K562 (cell line): ENCODE measurements at regions not wholly inside any gene's neighbourhood (a gene's known extent, or its start where the extent isn't known, plus 50 kb on each side); places are given as distances from the start of the nearest gene placed in this dataset.

Source experiments
- CEBPB ChIP-seq: fragments of 450-650 bp; IDR thresholded peaks from 2 replicates; pipeline ENCODE4 v1.6.1; 2016; ENCODE audit warnings: missing genetic modification characterization, missing compliant biosample characterization
- CREM ChIP-seq: IDR thresholded peaks from 2 replicates; pipeline ENCODE4 v1.6.1; 2014; ENCODE audit warnings: antibody characterized with exemption, low read depth
- CXXC5 ChIP-seq: fragments of 250-450 bp; sonication (Bioruptor Pico); IDR thresholded peaks from 2 replicates; pipeline ENCODE4 v1.8.0; 2022; ENCODE audit warnings: inconsistent platforms, mild to moderate bottlenecking, moderate library complexity
- E2F1 ChIP-seq: sonication (generic); formaldehyde crosslinking; IDR thresholded peaks from 2 replicates; pipeline ENCODE4 v1.8.1; 2023; ENCODE audit warnings: mild to moderate bottlenecking, missing genetic modification reagents, moderate library complexity
- EGR1 ChIP-seq: fragments of 450-650 bp; conservative IDR thresholded peaks from 2 replicates; pipeline ENCODE4 v1.6.1; 2017; ENCODE audit warnings: mild to moderate bottlenecking
- ETS2 ChIP-seq: IDR thresholded peaks from 2 replicates; pipeline ENCODE4 v1.6.1; 2016; ENCODE audit warnings: borderline replicate concordance, missing genetic modification characterization, mild to moderate bottlenecking, moderate library complexity, missing compliant biosample characterization; ENCODE audit not compliant: poor library complexity, severe bottlenecking
- KAT8 ChIP-seq: fragments of 450-650 bp; IDR thresholded peaks from 2 replicates; pipeline ENCODE4 v1.6.1; 2016; ENCODE audit warnings: low read depth, mild to moderate bottlenecking
- PRPF4 ChIP-seq: fragments of 200-400 bp; formaldehyde crosslinking; IDR thresholded peaks from one replicate; pipeline ENCODE4 v1.6.1; 2017; ENCODE audit warnings: low read length, low read depth, mild to moderate bottlenecking; ENCODE audit not compliant: insufficient read depth, poor library complexity, severe bottlenecking
- RBM17 ChIP-seq: fragments of 200-400 bp; formaldehyde crosslinking; IDR thresholded peaks from 2 replicates; pipeline ENCODE4 v1.6.1; 2017; ENCODE audit warnings: low read depth, mild to moderate bottlenecking, low read length, borderline replicate concordance
- SAFB ChIP-seq: fragments of 200-400 bp; formaldehyde crosslinking; IDR thresholded peaks from 2 replicates; pipeline ENCODE4 v1.6.1; 2017; ENCODE audit warnings: low read depth, low read length, borderline replicate concordance
- ZFP36 ChIP-seq: fragments of 150-350 bp; IDR thresholded peaks from 2 replicates; pipeline ENCODE4 v1.6.1; 2018; ENCODE audit warnings: low read length, low read depth; ENCODE audit not compliant: partially characterized antibody
- ZKSCAN3 ChIP-seq: fragments of 250-450 bp; sonication (Bioruptor Pico); IDR thresholded peaks from 2 replicates; pipeline ENCODE4 v1.4.0; 2020
- ZNF551 ChIP-seq: fragments of 250-450 bp; sonication (Bioruptor Pico); IDR thresholded peaks from 2 replicates; pipeline ENCODE4 v1.5.0; 2021; ENCODE audit warnings: mild to moderate bottlenecking, moderate library complexity
- TF ChIP-seq, protein P1 (sequence below): IDR thresholded peaks from 2 replicates; pipeline ENCODE4 v1.6.1; 2016; ENCODE audit warnings: missing genetic modification characterization, missing compliant biosample characterization
- TF ChIP-seq, protein P2 (sequence below): sonication (generic); formaldehyde crosslinking; IDR thresholded peaks from 2 replicates; pipeline ENCODE4 v1.8.1; 2023; ENCODE audit warnings: mild to moderate bottlenecking, missing genetic modification reagents
- TF ChIP-seq, protein P3 (sequence below): fragments of 250-450 bp; sonication (Bioruptor Pico); IDR thresholded peaks from 2 replicates; pipeline ENCODE4 v1.8.0; 2021; ENCODE audit warnings: mild to moderate bottlenecking, moderate library complexity

DNA sequence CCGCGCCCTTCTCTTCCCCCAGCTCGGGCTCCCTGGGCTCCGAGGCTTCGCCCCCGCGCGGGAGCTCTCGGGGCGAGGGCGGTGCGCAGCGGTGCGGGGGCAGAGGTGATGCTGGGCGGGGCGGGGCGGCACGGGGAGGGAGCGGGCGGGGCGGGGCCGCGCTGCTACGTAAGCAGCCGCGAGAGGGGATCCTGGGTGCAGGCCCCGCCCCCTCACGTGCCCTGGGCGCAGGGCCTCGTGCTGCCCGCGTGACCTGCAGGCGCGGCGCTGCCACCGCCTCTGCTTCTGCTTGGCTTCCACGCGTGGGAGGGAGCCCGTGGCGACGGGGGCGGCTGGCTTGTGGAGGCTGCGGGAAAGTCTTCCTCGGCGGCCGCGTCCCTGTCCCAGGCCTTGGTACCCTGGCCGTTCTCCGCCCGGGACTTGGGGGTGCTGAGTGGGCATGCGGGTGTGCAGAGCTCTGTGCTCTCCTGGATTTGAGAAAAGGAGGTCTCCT is 132.6 kb upstream of the HSD17B12 start (continued):
- TF ChIP-seq, protein P1, sequence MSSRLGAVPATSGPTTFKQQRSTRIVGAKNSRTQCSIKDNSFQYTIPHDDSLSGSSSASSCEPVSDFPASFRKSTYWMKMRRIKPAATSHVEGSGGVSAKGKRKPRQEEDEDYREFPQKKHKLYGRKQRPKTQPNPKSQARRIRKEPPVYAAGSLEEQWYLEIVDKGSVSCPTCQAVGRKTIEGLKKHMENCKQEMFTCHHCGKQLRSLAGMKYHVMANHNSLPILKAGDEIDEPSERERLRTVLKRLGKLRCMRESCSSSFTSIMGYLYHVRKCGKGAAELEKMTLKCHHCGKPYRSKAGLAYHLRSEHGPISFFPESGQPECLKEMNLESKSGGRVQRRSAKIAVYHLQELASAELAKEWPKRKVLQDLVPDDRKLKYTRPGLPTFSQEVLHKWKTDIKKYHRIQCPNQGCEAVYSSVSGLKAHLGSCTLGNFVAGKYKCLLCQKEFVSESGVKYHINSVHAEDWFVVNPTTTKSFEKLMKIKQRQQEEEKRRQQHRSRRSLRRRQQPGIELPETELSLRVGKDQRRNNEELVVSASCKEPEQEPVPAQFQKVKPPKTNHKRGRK: no peak
- TF ChIP-seq KAT8 (no peak), CXXC5 (CRISPR knock-in tag) (peak; percentile 82), ZKSCAN3 (CRISPR knock-in tag) (no peak), RBM17 (no peak), PRPF4 (no peak), ZFP36 (no peak), ETS2 (no peak), CEBPB (tag) (no peak), ZNF551 (CRISPR knock-in tag) (no peak), EGR1 (peak; percentile 34; the same call in 1 of the 2 replicates), E2F1 (no peak), SAFB (0 out of 2 replicates have a peak, but pooled peaks have one; percentile 49), CREM (0 out of 2 replicates have a peak, but pooled peaks have one; percentile 28)
- TF ChIP-seq, protein P2, sequence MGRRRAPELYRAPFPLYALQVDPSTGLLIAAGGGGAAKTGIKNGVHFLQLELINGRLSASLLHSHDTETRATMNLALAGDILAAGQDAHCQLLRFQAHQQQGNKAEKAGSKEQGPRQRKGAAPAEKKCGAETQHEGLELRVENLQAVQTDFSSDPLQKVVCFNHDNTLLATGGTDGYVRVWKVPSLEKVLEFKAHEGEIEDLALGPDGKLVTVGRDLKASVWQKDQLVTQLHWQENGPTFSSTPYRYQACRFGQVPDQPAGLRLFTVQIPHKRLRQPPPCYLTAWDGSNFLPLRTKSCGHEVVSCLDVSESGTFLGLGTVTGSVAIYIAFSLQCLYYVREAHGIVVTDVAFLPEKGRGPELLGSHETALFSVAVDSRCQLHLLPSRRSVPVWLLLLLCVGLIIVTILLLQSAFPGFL (CRISPR knock-in tag): no peak
- TF ChIP-seq, protein P3, sequence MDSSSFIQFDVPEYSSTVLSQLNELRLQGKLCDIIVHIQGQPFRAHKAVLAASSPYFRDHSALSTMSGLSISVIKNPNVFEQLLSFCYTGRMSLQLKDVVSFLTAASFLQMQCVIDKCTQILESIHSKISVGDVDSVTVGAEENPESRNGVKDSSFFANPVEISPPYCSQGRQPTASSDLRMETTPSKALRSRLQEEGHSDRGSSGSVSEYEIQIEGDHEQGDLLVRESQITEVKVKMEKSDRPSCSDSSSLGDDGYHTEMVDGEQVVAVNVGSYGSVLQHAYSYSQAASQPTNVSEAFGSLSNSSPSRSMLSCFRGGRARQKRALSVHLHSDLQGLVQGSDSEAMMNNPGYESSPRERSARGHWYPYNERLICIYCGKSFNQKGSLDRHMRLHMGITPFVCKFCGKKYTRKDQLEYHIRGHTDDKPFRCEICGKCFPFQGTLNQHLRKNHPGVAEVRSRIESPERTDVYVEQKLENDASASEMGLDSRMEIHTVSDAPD (CRISPR knock-in tag): no peak
